ENCODE measurements at regions not wholly inside any gene's neighbourhood (a gene's known extent, or its start where the extent isn't known, plus 50 kb on each side); places are given as distances from the start of the nearest gene placed in this dataset.

DNA sequence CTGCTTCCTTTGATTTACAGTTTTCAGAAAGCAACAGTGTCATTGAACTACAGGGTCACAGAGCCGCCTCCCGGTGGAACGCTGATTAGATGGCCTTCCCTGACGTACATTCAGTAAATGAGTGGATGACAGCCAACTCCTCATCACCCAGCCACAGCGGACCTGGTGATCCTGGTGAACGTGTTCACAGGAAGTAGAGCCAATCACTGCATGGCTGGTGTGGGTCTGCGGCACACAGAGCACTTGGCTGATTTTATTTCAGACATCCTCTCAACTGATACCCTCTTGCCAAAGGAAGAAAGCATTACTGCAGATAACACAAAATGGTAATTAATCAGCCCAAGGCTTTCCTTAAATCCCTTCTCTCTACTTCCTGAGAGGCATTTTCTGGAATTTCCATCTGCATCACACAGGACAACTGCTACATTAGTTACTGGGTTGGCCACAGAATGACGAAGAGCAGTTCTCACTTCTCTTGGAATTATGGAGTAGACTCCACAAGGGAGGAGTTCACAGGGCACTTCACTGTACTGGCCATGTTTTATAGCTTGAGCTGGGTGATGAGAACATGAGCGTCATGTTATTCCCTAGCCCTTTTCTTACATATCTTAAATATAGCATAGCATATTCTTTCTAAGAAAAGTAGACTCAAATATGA is 84.0 kb upstream of the SLC7A1 start:
- intact Hi-C loops (cut with micrococcal nuclease; ENCODE audit: unreplicated experiment), result no loop called here
- Mint-ChIP-seq H3K27ac (ENCODE audit: unreplicated experiment) (no peak overlapping the region), H3K9me3 (ENCODE audit: low read depth, unreplicated experiment) (no peaks in the 10 kb centered on the region), H3K27me3 (ENCODE audit: unreplicated experiment) (peaks cover 29% of the 10 kb centered on the region), H3K4me3 (ENCODE audit: low read depth, unreplicated experiment) (no peak overlapping the region), H3K36me3 (ENCODE audit: insufficient read depth, unreplicated experiment) (no peaks in the 10 kb centered on the region), H3K4me1 (ENCODE audit: low read depth, unreplicated experiment) (no peaks in the 10 kb centered on the region)
- no TSS peak for BruUV-seq (replicated peaks)
- TF ChIP-seq, protein P1, sequence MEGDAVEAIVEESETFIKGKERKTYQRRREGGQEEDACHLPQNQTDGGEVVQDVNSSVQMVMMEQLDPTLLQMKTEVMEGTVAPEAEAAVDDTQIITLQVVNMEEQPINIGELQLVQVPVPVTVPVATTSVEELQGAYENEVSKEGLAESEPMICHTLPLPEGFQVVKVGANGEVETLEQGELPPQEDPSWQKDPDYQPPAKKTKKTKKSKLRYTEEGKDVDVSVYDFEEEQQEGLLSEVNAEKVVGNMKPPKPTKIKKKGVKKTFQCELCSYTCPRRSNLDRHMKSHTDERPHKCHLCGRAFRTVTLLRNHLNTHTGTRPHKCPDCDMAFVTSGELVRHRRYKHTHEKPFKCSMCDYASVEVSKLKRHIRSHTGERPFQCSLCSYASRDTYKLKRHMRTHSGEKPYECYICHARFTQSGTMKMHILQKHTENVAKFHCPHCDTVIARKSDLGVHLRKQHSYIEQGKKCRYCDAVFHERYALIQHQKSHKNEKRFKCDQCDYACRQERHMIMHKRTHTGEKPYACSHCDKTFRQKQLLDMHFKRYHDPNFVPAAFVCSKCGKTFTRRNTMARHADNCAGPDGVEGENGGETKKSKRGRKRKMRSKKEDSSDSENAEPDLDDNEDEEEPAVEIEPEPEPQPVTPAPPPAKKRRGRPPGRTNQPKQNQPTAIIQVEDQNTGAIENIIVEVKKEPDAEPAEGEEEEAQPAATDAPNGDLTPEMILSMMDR (IDR thresholded peaks at IDR 0.05; ENCODE audit: unreplicated experiment), result no peak
- CTCF ChIA-PET, result no interaction called here
- DNase-seq, result no peak

DNA sequence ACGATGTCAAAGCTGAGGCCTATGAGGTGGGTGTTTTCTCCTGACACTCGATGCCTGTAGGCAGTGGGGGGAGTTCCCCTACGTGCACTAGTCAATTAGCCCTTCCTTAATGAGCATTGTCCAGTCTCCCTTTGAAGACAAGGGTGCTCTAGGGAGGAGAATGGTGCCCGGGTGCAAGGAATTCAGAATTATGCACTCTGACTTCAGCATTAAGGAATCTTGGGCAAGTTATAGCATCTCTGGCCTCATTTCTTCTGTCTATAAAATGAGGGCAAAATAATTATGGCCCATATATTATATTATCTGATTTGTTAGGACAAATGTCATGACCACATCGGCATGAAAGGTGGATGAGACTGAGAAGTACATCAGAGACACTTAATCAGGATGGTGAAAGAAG is 82.1 kb upstream of the SLC7A1 start:
- intact Hi-C loops (cut with micrococcal nuclease; ENCODE audit: unreplicated experiment), result no loop called here
- CTCF ChIA-PET, result no interaction called here
- BruUV-seq (replicated peaks), result no TSS peak

DNA sequence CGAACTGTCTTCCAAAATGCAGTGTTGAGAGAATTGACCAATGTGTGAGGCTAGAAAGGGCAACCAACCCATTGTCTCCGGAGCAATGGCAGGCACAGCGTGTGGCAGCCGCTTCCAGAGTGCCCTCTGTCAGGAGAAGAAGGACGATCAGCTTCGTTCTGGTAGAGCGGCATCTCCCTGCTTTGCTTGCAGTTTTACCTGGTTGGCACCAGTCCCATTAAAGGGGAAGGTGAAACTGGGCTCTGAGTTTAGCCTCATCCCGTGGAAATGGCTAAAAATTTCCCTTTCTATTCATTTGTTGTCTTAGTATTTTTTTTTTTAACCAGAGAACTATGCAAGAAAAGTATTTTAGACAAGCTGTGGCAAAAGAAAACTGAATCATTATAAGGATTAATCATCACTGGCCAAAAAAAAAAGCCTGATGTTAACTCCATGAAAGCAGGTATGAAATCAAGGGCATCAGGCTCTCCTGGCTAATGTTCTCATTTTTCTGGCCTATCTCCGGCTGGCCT is 81.5 kb upstream of the SLC7A1 start:
- BruUV-seq (replicated peaks), result no TSS peak
- peak; percentile 10 for DNase-seq
- no peaks in the 10 kb centered on the region for H3K4me1 Mint-ChIP-seq (ENCODE audit: low read depth, unreplicated experiment)
- H3K36me3 Mint-ChIP-seq (ENCODE audit: insufficient read depth, unreplicated experiment), result no peaks in the 10 kb centered on the region
- no peak overlapping the region for H3K27ac Mint-ChIP-seq (ENCODE audit: unreplicated experiment)
- TF ChIP-seq, protein P1 (IDR thresholded peaks at IDR 0.05; ENCODE audit: unreplicated experiment), result no peak
- no peak overlapping the region for H3K4me3 Mint-ChIP-seq (ENCODE audit: low read depth, unreplicated experiment)
- H3K9me3 Mint-ChIP-seq (ENCODE audit: low read depth, unreplicated experiment), result no peaks in the 10 kb centered on the region
- CTCF ChIA-PET, result no interaction called here
- H3K27me3 Mint-ChIP-seq (ENCODE audit: unreplicated experiment), result peaks cover 24% of the 10 kb centered on the region
- intact Hi-C loops (cut with micrococcal nuclease; ENCODE audit: unreplicated experiment), result no loop called here

More for the DNA sequence above, 82.1 kb upstream of the SLC7A1 start:
- Mint-ChIP-seq H3K27me3 (ENCODE audit: unreplicated experiment) (peaks cover 29% of the 10 kb centered on the region), H3K4me1 (ENCODE audit: low read depth, unreplicated experiment) (no peaks in the 10 kb centered on the region), H3K27ac (ENCODE audit: unreplicated experiment) (no peak overlapping the region), H3K36me3 (ENCODE audit: insufficient read depth, unreplicated experiment) (no peaks in the 10 kb centered on the region), H3K9me3 (ENCODE audit: low read depth, unreplicated experiment) (no peaks in the 10 kb centered on the region), H3K4me3 (ENCODE audit: low read depth, unreplicated experiment) (no peak overlapping the region)
- DNase-seq, result no peak
- TF ChIP-seq, protein P1 (IDR thresholded peaks at IDR 0.05; ENCODE audit: unreplicated experiment), result no peak

DNA sequence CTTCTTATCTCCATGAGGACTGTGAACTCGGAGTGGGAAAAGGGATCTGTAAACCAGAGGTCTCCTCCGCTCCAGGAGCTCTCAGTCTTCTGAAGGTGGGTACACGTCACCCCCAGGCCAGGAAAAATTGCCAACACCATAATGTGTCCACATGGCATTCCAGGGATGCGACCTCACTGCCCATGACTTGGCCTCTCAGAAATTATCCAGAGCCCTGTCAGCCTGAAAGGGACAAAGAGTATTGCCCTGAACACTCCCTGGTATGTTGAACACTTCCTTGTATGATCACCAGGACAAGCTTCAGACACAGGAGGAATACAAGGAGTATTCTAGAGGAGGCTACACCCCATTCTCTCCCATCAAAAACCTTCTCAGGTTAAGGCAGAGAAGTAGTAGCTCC is 81.0 kb upstream of the SLC7A1 start:
- Mint-ChIP-seq H3K27me3 (ENCODE audit: unreplicated experiment) (peaks cover 19% of the 10 kb centered on the region), H3K9me3 (ENCODE audit: low read depth, unreplicated experiment) (no peaks in the 10 kb centered on the region), H3K4me1 (ENCODE audit: low read depth, unreplicated experiment) (no peaks in the 10 kb centered on the region), H3K36me3 (ENCODE audit: insufficient read depth, unreplicated experiment) (no peaks in the 10 kb centered on the region), H3K4me3 (ENCODE audit: low read depth, unreplicated experiment) (no peak overlapping the region), H3K27ac (ENCODE audit: unreplicated experiment) (no peak overlapping the region)
- intact Hi-C loops (cut with micrococcal nuclease; ENCODE audit: unreplicated experiment), result no loop called here
- BruUV-seq (replicated peaks), result no TSS peak
- DNase-seq, result no peak
- CTCF ChIA-PET, result interaction anchor here (0.7 kb wide), 1 partner anchor 888 kb away, joined by 4 read pairs; no protein-coding TSS in a partner anchor
- TF ChIP-seq, protein P1 (IDR thresholded peaks at IDR 0.05; ENCODE audit: unreplicated experiment), result no peak
